Mesenchymal stem cell (in vitro differentiated cells and primary cell): ENCODE measurements at regions not wholly inside any gene's neighbourhood (a gene's known extent, or its start where the extent isn't known, plus 50 kb on each side); places are given as distances from the start of the nearest gene placed in this dataset.
A peak's percentile ranks its signal among the peaks of the same experiment; 100 is the strongest.

Source experiments
- DNase-seq: peaks from one replicate; pipeline ENCODE4 v3.0.0-alpha.2; 2013
- H2AFZ ChIP-seq: one replicate; pipeline ENCODE4 v1.6.1; 2013; ENCODE audit warnings: low read depth, mild to moderate bottlenecking, control low read depth, inconsistent platforms, low read length, moderate library complexity
- H2AK5ac ChIP-seq: 2 replicates; pipeline ENCODE4 v1.6.1; 2013; ENCODE audit warnings: low read length, moderate library complexity, mild to moderate bottlenecking, inconsistent platforms; ENCODE audit not compliant: severe bottlenecking
- H2BK120ac ChIP-seq: one replicate; pipeline ENCODE4 v1.6.1; 2013; ENCODE audit warnings: low read depth, mild to moderate bottlenecking, inconsistent platforms, low read length, moderate library complexity
- H2BK12ac ChIP-seq, 2 experiments: one replicate each; pipeline ENCODE4 v1.6.1; 2013; ENCODE audit warnings: inconsistent platforms in 2 of 2, low read length in 2 of 2, mild to moderate bottlenecking in 2 of 2, moderate library complexity in 2 of 2, control low read depth in 1 of 2
- H2BK15ac ChIP-seq: one replicate; pipeline ENCODE4 v1.6.1; 2013; ENCODE audit warnings: mild to moderate bottlenecking, low read depth, inconsistent platforms; ENCODE audit not compliant: poor library complexity, severe bottlenecking
- H2BK5ac ChIP-seq: 2 replicates; pipeline ENCODE4 v1.6.1; 2013; ENCODE audit warnings: low read depth, mild to moderate bottlenecking, low read length, control low read depth, inconsistent platforms; ENCODE audit not compliant: poor library complexity, severe bottlenecking
- H3K14ac ChIP-seq, 2 experiments: one replicate each; pipeline ENCODE4 v1.6.1; 2013; ENCODE audit warnings: inconsistent platforms in 2 of 2, low read length in 2 of 2, control low read depth in 1 of 2, mild to moderate bottlenecking in 1 of 2, moderate library complexity in 1 of 2
- H3K18ac ChIP-seq, 2 experiments: one replicate each; pipeline ENCODE4 v1.6.1; 2013; ENCODE audit warnings: inconsistent platforms in 2 of 2, low read length in 2 of 2, control low read depth in 1 of 2, low read depth in 1 of 2, mild to moderate bottlenecking in 1 of 2
- H3K23ac ChIP-seq, 2 experiments: one replicate each; pipeline ENCODE4 v1.6.1; 2013; ENCODE audit warnings: inconsistent platforms in 2 of 2, low read length in 2 of 2, mild to moderate bottlenecking in 2 of 2, moderate library complexity in 2 of 2, control low read depth in 1 of 2
- H3K27ac ChIP-seq: 2 replicates; pipeline ENCODE4 v1.5.1; 2013; ENCODE audit warnings: mild to moderate bottlenecking, moderate library complexity, low read length, control low read depth, inconsistent platforms; ENCODE audit not compliant: poor library complexity, severe bottlenecking
- H3K27me3 ChIP-seq, 2 experiments: 2 replicates each; pipeline versions ENCODE4 v1.6.1 to v1.7.0; 2013; ENCODE audit warnings: low read length in 2 of 2, mild to moderate bottlenecking in 2 of 2, moderate library complexity in 2 of 2, control low read depth in 1 of 2, inconsistent platforms in 1 of 2; ENCODE audit not compliant: control insufficient read depth in 1 of 2, insufficient read depth in 1 of 2
- H3K36me3 ChIP-seq, 2 experiments: 2 replicates each; pipeline versions ENCODE4 v1.6.1 to v1.7.0; 2013; ENCODE audit warnings: low read length in 2 of 2, control low read depth in 1 of 2, inconsistent platforms in 1 of 2, low read depth in 1 of 2, mild to moderate bottlenecking in 1 of 2; ENCODE audit not compliant: insufficient read depth in 2 of 2, control insufficient read depth in 1 of 2
- H3K4ac ChIP-seq, 2 experiments: one replicate each; pipeline ENCODE4 v1.6.1; 2013; ENCODE audit warnings: inconsistent platforms in 2 of 2, low read length in 2 of 2, mild to moderate bottlenecking in 2 of 2, moderate library complexity in 2 of 2, control low read depth in 1 of 2, low read depth in 1 of 2
- H3K4me1 ChIP-seq: 2 replicates; pipeline ENCODE4 v1.6.1; 2013; ENCODE audit warnings: low read depth, low read length, control low read depth; ENCODE audit not compliant: control insufficient read depth, insufficient read depth
- H3K4me2 ChIP-seq: 2 replicates; pipeline ENCODE4 v1.6.1; 2013; ENCODE audit warnings: low read length, mild to moderate bottlenecking, inconsistent platforms; ENCODE audit not compliant: poor library complexity, severe bottlenecking
- H3K4me3 ChIP-seq, 2 experiments: 2 replicates each; pipeline versions ENCODE4 v1.5.1 to v1.7.0; 2013; ENCODE audit warnings: low read length in 2 of 2, mild to moderate bottlenecking in 2 of 2, control low read depth in 1 of 2, low read depth in 1 of 2; ENCODE audit not compliant: insufficient read depth in 1 of 2
- H3K79me1 ChIP-seq: replicated peaks from 2 replicates; pipeline ENCODE4 v1.6.1; 2013; ENCODE audit warnings: mild to moderate bottlenecking, control low read depth, low read length, inconsistent platforms; ENCODE audit not compliant: poor library complexity, severe bottlenecking
- H3K9ac ChIP-seq: 2 replicates; pipeline ENCODE4 v1.7.0; 2013; ENCODE audit warnings: mild to moderate bottlenecking, low read length, moderate library complexity
- H3K9me3 ChIP-seq: 2 replicates; pipeline ENCODE4 v1.7.0; 2013; ENCODE audit warnings: mild to moderate bottlenecking, low read length; ENCODE audit not compliant: control insufficient read depth
- H4K8ac ChIP-seq: one replicate; pipeline ENCODE4 v1.6.1; 2013; ENCODE audit warnings: inconsistent platforms, mild to moderate bottlenecking, low read length, moderate library complexity
- H4K91ac ChIP-seq: one replicate; pipeline ENCODE4 v1.6.1; 2013; ENCODE audit warnings: mild to moderate bottlenecking, low read length, inconsistent platforms
- WGBS: methylation state at CpG from one replicate; pipeline ENCODE4 v1.1.7; 2013; ENCODE audit warnings: mixed read lengths; 5-methylcytosine and 5-hydroxymethylcytosine counted together

- no peaks in the 10 kb centered on the region for H3K79me1 ChIP-seq
- no peak overlapping the region for H3K4me3 ChIP-seq
- no peak overlapping the region for H2BK12ac ChIP-seq
- no peak overlapping the region for H3K27ac ChIP-seq
- no peak overlapping the region for H3K4me2 ChIP-seq
- H2AK5ac ChIP-seq = no peak overlapping the region
- H3K9me3 ChIP-seq = no peaks in the 10 kb centered on the region
- peaks cover 4% of the 10 kb centered on the region for H3K4me1 ChIP-seq
- H3K18ac ChIP-seq = no peak overlapping the region
- DNase-seq = no peak
- no peak overlapping the region for H2BK5ac ChIP-seq
- H2BK15ac ChIP-seq = no peak overlapping the region
- H2BK120ac ChIP-seq = no peak overlapping the region
- H3K4ac ChIP-seq = no peak overlapping the region
- H3K27me3 ChIP-seq = no peaks in the 10 kb centered on the region
- no CpG with 5 or more reads among the region's 2 CpGs for WGBS
- no peak overlapping the region for H3K23ac ChIP-seq
- no peak overlapping the region for H2AFZ ChIP-seq
- no peak overlapping the region for H3K9ac ChIP-seq
- no peak overlapping the region for H3K14ac ChIP-seq
- no peak overlapping the region for H4K8ac ChIP-seq
- H4K91ac ChIP-seq = no peak overlapping the region
- no peaks in the 10 kb centered on the region for H3K36me3 ChIP-seq
Observed at GRCh38 chr1:66437136-66437401, 96.9 kb upstream of the SGIP1 start.

- Histone ChIP-seq H3K4me3 (no peak overlapping the region), H3K14ac (no peak overlapping the region), H3K23ac (no peak overlapping the region), H2BK5ac (no peak overlapping the region), H3K27ac (no peak overlapping the region), H3K36me3 (no peaks in the 10 kb centered on the region), H3K27me3 (no peaks in the 10 kb centered on the region), H3K9me3 (no peaks in the 10 kb centered on the region), H4K91ac (no peak overlapping the region), H3K4ac (no peak overlapping the region), H4K8ac (no peak overlapping the region), H3K4me1 (peaks cover 4% of the 10 kb centered on the region), H2BK15ac (no peak overlapping the region), H2BK12ac (no peak overlapping the region), H2BK120ac (no peak overlapping the region), H2AK5ac (no peak overlapping the region), H2AFZ (no peak overlapping the region), H3K79me1 (no peaks in the 10 kb centered on the region), H3K9ac (no peak overlapping the region), H3K18ac (no peak overlapping the region), H3K4me2 (no peak overlapping the region)
- WGBS = 100% methylated on average over 1 of the region's 1 CpG
- DNase-seq = no peak
Observed at GRCh38 chr1:66438062-66438461, 95.9 kb upstream of the SGIP1 start.

DNA sequence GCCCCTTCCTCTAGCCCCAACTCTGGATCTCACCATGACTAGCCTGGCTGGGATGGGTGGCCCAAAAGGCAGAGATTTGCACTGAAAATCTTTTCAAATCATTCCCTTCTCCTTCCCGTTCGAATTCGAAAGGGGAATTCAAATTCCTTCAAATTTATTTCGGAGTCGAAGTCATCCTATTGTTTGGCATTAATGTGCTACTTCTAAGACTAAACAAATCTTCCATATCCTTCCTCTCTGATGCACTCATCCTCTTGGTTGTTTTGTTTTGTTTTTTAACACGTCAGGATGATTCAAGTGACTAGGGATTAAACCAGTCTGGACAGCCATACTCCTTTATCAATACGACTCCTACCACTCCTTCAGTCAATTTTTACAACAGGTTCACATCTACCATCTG lies 95.5 kb upstream of the SGIP1 start:
- H3K18ac ChIP-seq = no peak overlapping the region
- no peak overlapping the region for H2AFZ ChIP-seq
- no peaks in the 10 kb centered on the region for H3K79me1 ChIP-seq
- H3K4me2 ChIP-seq = no peak overlapping the region
- no peak overlapping the region for H2BK120ac ChIP-seq
- no peak overlapping the region for H4K8ac ChIP-seq
- DNase-seq = no peak
- no peak overlapping the region for H3K4me3 ChIP-seq
- no peak overlapping the region for H2BK12ac ChIP-seq
- H3K4me1 ChIP-seq = peaks cover 4% of the 10 kb centered on the region
- no peaks in the 10 kb centered on the region for H3K36me3 ChIP-seq
- H3K27ac ChIP-seq = no peak overlapping the region
- peak overlapping the region; percentile 22 for H3K9ac ChIP-seq
- no peak overlapping the region for H2BK15ac ChIP-seq
- H3K14ac ChIP-seq = no peak overlapping the region
- no peak overlapping the region for H3K4ac ChIP-seq
- H2AK5ac ChIP-seq = no peak overlapping the region
- no peak overlapping the region for H2BK5ac ChIP-seq
- H3K27me3 ChIP-seq = no peaks in the 10 kb centered on the region
- 87% methylated on average over 6 of the region's 7 CpGs for WGBS
- no peak overlapping the region for H4K91ac ChIP-seq
- H3K23ac ChIP-seq = no peak overlapping the region
- no peaks in the 10 kb centered on the region for H3K9me3 ChIP-seq

DNA sequence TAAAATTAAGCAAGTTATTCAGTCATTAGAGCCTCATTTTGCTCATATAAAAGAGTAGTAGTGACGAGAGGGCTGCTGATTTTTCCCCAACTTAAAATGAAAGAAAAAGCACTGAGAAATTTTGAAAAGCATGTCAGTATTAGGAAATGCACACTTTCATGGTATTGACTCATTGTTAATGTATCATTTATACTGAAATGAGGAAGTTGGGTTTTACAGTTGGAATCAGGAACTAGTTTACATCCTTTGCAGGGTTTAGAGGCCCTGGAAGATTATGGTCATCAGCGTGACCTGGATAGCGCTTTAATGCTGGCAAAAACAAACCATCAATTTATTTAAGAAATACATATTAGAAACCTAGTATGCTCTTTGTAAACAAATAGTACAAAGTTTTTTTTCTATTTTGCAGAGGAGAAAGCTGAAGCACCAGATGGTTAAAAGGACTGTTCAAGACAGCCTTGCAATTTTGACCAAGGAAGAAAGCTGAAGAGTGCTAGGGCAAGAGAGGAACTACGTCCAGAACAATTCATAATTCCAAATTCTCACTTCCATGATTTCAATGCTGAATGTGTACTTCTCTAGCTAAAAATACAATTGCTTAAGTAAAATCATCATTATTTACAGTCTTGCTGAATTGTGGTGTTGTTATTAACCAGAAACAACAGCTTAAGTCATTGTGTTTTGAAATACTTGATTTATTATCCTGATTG lies 94.8 kb upstream of the SGIP1 start:
- Histone ChIP-seq H3K27me3 (no peaks in the 10 kb centered on the region), H2AK5ac (no peak overlapping the region), H2BK12ac (no peak overlapping the region), H3K9ac (peak overlapping the region; percentile 22), H2AFZ (no peak overlapping the region), H3K27ac (no peak overlapping the region), H3K9me3 (no peaks in the 10 kb centered on the region), H3K4ac (no peak overlapping the region), H2BK15ac (no peak overlapping the region), H3K4me2 (no peak overlapping the region), H3K36me3 (no peaks in the 10 kb centered on the region), H3K14ac (no peak overlapping the region), H3K79me1 (no peaks in the 10 kb centered on the region), H4K91ac (no peak overlapping the region), H3K4me3 (no peak overlapping the region), H2BK120ac (no peak overlapping the region), H3K23ac (no peak overlapping the region), H4K8ac (no peak overlapping the region), H3K4me1 (peaks cover 4% of the 10 kb centered on the region), H2BK5ac (no peak overlapping the region), H3K18ac (no peak overlapping the region)
- WGBS = no CpG with 5 or more reads among the region's 4 CpGs
- DNase-seq = no peak
